CD4-positive, alpha-beta T cell treated with Interleukin-15 for 4 hours (primary cell): ENCODE measurements at regions not wholly inside any gene's neighbourhood (a gene's known extent, or its start where the extent isn't known, plus 50 kb on each side); places are given as distances from the start of the nearest gene placed in this dataset.
A peak's percentile ranks its signal among the peaks of the same experiment; 100 is the strongest.

ENCODE experiments used
- DNase-seq: peaks from one replicate; pipeline ENCODE4 v3.0.0-alpha.2; 2020; ENCODE audit warnings: low spot score

- DNase-seq = no peak
These were observed 367.9 kb upstream of the TNP1 start for GRCh38 chr2:217227794-217228193.

GRCh38 chr2:217225596-217225995 lies 365.7 kb upstream of the TNP1 start:
- no peak for DNase-seq

- DNase-seq = peak; percentile 12
These were observed 363.5 kb upstream of the TNP1 start for GRCh38 chr2:217223222-217223930.

- peak; percentile 9 for DNase-seq
These were observed 362.5 kb upstream of the TNP1 start for GRCh38 chr2:217222309-217222910.

GRCh38 chr2:217220228-217221013 lies 360.6 kb upstream of the TNP1 start:
- no peak for DNase-seq

GRCh38 chr2:217219164-217219520 lies 359.3 kb upstream of the TNP1 start:
- DNase-seq = no peak

- DNase-seq = no peak
These were observed 358.7 kb upstream of the TNP1 start for GRCh38 chr2:217218269-217219163.

GRCh38 chr2:217216982-217217381 lies 357.1 kb upstream of the TNP1 start:
- DNase-seq = no peak

GRCh38 chr2:217216316-217216715 lies 356.5 kb upstream of the TNP1 start:
- DNase-seq = no peak

- DNase-seq = no peak
These were observed 356.0 kb upstream of the TNP1 start for GRCh38 chr2:217215877-217216276.

GRCh38 chr2:217208867-217209266 lies 349.0 kb upstream of the TNP1 start:
- DNase-seq = no peak

GRCh38 chr2:217207699-217208010 lies 347.8 kb upstream of the TNP1 start:
- no peak for DNase-seq

- DNase-seq = no peak
These were observed 347.2 kb upstream of the TNP1 start for GRCh38 chr2:217206907-217207698.

- no peak for DNase-seq
These were observed 346.3 kb upstream of the TNP1 start for GRCh38 chr2:217206016-217206725.

- DNase-seq = no peak
These were observed 344.5 kb upstream of the TNP1 start for GRCh38 chr2:217204358-217204757.

GRCh38 chr2:217203086-217203485 lies 343.2 kb upstream of the TNP1 start:
- DNase-seq = no peak

GRCh38 chr2:217199255-217199630 lies 339.4 kb upstream of the TNP1 start:
- DNase-seq = no peak

- DNase-seq = no peak
These were observed 336.0 kb upstream of the TNP1 start for GRCh38 chr2:217195658-217196446.

GRCh38 chr2:217195016-217195415 lies 335.2 kb upstream of the TNP1 start:
- DNase-seq = no peak
